NCI-H2081 treated with DMSO at 0.1 percent for 48 hours (cell line): ENCODE measurements at regions not wholly inside any gene's neighbourhood (a gene's known extent, or its start where the extent isn't known, plus 50 kb on each side); places are given as distances from the start of the nearest gene placed in this dataset.
"Not testable (repeated sequence)": the region's sequence is repeated elsewhere in the genome, so short reads cannot be mapped to it uniquely, and the experiment has no call there.

ENCODE experiments used
- DNase-seq: peaks from one replicate; lab custom pipeline; 2025; lab: John Stamatoyannopoulos, UW

DNA sequence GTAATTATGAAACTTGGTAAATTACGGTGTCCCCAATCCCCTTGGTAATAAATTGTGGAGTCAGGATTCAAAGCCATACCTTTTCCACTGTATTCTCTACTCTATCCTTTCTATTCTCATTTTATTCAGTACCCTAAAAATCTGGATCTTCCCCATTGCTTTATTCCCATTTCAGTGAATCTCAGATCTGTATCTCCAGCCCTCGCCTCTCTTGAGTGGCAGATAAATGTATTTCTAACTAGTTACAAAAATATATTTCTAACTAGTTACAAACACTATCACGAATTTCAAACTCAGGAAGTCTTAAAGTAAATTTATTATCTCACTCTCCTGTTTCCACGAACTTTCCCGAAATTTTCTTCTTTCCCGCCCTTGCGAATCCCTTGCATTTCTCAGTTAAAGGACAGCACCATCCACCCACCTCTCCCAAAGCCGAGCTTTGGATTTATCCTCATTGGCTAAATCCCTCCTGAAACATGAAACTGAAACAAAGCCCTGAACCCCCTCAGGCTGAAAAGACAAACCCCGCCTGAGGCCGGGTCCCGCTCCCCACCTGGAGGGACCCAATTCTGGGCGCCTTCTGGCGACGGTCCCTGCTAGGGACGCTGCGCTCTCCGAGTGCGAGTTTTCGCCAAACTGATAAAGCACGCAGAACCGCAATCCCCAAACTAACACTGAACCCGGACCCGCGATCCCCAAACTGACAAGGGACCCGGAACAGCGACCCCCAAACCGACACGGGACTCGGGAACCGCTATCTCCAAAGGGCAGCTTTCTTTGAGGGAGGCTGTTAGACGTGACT is 164.3 kb upstream of the PABPC3 start:
- DNase-seq, result no peak

DNA sequence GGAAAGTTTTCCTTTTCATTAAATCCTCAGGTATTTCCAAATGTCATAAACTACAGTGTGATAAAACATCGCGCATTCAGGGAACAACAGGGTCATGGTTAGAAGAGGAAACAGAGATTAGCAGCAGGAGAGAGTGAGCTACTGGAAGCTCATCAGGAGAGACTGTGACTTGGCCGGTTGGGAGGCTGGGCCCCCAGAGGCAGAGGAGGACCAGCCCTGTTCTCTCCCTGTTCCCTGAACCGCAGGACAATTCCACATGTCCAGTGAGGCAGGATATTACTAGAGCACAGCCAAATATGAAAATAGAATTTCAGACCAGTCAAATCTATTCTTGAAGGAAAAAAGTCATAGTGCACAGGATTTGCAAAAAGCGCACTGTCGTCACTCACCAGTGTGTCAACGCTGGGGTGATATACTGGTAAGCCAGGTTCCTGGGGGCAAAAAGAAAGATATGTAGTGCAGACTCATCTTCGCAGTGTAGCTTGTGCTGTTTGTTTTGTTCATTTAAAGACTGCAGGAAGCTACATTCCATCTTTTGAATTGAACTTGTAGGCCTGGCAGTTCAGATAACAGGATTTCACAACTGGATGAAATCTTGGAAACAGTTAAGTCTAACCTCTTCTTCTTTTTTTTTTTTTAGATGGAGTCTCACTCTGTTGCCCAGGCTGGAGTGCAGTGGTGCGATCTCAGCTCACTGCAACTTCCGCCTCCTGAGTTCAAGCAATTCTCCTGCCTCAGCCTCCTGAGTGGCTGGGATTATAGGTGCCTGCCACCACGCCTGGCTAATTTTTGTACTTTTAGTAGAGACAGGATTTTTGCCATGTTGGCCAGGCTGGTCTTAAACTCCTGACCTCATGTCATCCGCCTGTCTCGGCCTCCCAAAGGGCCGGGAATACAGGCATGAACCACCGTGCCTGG is 162.6 kb upstream of the PABPC3 start:
- not testable (repeated sequence) for DNase-seq

DNA sequence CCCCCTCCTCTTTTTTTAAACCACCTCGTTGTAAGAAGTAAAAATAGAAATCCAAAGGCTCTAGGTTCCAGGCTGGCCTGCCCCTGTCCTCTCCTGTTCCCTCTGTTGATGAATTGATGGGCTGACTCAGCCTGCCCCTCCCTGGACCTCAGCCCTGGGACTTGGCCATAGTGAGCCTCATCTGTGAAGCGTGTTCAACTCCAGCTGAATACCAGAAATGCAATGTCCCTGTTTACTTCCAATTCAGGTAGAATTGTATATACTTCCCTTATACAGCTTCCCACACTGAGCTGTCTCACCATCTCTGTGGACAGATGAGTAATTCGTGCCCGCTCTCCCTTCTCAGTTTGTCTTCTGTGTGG is 161.9 kb upstream of the PABPC3 start:
- DNase-seq, result not testable (repeated sequence)

DNA sequence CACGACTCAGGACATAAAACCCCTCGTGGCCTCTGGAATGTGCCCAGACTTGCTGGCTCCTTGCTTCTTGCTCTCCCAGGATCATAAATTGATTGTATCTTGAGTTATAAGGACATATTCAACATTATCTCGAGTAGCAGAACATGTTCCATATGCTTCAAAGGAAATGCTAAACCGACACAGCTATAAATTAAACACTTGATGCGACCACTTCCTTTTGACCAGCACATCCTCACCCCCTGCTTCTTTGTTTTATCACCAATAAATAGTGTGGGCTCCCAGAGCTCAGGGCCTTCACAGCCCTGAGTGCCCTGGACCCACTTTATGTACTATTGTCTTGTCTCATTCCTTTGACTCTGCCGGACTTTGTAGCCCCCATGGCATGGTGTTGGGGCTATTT is 157.0 kb upstream of the PABPC3 start:
- DNase-seq, result no peak

DNA sequence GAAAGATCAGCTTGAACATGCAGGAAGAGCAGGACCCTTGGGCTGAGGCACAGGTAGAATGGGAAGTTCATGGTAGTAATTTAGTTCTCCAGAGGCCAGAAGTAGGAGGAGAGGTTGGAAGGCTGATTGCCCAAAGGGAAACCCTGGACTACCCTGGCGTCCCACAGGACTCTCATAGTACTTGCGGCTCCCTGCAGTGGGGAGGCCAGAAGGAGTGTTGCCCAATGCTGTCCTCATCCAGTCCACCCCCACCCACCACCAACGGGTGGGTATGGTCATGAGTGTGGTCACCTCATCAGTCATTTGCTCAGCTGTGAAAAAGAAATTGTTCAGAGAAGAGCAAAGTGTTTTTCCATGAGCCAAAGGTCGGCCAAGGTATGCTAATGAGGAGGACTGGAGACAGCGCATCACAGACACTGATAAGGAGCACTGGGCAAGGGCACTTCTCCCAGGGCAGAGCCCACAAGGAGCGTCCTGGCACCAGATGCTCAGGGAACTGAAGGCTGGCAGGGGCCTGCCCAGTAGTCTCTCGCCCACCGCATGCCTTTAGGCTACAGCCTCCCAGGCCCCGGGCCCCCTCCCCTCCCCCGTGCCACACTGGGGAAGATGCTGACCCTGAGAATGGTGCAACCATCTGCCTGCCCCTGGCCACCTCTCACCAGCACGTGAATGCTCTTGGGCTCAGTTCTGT is 154.8 kb upstream of the PABPC3 start:
- not testable (repeated sequence) for DNase-seq

DNA sequence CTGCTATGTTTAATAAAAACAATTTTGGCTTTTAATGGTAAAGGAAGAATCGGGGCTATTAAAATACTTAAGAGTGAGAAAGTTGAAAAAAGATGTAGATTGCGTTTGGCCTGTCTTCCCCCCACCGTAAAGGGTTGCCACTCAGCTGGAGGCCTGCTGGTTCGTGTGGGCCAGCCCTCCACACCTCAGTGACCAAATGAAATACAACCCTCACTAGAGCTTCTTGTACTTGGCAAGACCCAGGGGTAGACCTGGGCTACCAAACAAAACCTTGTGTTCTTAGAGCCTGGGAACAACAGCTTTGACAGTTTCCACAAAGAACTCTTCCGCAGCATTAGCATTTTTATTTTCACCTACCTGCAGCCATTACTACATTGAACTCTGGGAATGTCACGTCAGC is 152.8 kb upstream of the PABPC3 start:
- DNase-seq, result no peak

DNA sequence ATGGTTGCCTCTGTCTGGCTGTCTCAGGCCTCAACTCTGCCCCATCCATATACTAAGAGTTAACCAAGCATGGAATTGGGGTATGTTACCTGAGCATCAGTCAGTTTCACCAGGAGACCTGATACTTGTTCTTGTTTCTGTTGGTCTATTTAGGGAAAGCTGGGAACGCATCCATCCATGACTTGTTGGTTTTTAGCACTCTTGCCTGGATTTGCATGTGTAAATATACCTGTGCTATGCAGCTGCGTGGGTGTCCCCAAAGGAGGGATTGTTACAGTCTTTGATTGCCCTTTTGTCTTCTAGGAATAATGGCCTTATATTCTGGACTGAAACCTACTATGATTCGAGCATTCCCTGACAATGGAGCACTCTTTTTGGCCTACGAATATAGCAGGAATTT is 151.9 kb upstream of the PABPC3 start:
- not testable (repeated sequence) for DNase-seq

DNA sequence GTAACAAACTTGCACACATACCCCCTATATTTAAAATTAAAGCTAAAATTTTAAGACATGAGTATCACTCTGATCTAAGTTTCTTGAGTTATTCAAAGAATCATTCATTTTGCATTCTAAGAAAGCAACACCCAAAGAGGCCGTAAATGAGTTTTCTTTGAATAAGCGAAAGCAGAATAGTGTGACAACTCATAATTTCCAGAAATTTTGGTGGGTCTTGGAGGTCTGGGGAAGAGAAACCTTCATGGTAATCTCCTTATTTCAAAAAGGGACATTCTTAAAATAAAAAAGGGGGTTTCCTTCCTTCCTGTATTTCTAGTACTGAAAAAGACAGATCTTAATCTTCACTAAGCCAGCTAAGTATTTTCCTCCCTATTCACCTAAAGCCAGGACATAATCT is 147.0 kb upstream of the PABPC3 start:
- not testable (repeated sequence) for DNase-seq

DNA sequence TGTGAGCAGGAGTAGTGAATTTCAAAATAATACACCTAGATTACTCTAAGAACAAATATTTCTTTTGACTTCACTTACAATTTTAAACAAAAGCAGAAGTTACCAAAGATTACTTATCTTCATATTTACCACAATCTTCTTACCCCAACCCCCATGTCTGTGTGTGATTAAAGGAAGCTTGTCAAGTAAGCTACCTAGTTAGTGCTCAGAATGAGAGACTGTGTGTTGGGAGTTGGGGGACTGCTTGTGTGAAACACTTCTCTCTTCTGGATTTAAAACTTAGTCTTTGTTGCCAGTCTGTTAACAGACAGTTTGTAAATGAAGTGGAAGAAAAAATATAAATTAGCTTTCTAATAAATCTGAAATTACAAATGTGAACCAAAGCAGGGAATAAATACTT is 145.3 kb upstream of the PABPC3 start:
- DNase-seq, result not testable (repeated sequence)

DNA sequence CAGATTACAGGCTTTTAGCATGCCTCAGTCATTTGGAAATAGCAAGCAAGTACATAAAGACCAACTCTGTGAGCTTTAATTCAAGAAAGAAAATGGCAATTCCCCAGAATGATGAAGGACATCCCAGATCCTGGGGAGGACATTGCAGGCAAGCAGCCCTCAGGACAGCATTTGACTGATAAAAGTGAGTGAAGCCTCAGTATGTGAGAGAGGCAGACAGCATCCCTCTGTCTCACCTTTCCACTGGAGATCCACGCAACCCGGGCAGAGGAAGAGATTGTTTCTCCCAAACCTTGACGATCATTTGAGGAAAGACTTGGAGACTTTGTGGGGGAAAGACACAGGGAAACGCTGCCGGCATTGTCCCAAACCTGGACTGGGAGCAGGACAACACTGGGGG is 128.0 kb upstream of the PABPC3 start:
- DNase-seq, result not testable (repeated sequence)

DNA sequence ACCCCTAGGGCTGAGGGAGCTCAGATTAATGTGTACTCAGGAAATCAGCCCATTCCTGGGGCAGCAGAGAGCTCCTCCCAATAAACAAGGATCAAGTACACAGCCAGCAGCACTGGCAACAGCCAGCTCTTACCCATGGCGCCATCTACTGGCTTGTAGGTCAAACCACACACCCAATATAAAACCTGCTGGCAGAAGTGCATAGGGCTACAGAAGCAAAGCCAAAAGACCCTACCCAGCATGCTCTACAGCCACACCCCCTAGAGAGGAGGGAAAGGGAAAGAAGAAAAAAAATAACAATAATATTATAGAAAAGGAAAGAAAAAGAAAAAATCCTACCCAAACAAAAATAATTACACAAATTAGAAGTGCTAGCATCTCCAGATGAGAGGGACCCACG is 127.5 kb upstream of the PABPC3 start:
- DNase-seq, result not testable (repeated sequence)

DNA sequence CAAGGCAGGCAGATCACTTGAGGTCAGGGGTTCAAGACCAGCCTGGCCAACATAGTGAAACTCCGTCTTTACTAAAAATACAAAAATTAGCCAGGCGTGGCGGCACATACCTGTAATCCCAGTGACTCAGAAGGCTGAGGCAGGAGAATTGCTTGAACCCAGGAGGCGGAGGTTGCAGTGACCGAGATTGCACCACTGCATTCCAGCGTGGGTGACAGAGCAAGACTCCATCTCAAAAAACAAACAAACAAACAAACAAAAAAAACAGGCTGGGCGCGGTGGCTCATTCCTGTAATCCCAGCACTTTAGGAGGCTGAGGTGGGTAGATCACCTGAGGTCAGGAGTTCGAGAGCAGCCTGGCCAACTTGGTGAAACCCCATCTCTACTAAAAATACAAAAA is 122.8 kb upstream of the PABPC3 start:
- not testable (repeated sequence) for DNase-seq

DNA sequence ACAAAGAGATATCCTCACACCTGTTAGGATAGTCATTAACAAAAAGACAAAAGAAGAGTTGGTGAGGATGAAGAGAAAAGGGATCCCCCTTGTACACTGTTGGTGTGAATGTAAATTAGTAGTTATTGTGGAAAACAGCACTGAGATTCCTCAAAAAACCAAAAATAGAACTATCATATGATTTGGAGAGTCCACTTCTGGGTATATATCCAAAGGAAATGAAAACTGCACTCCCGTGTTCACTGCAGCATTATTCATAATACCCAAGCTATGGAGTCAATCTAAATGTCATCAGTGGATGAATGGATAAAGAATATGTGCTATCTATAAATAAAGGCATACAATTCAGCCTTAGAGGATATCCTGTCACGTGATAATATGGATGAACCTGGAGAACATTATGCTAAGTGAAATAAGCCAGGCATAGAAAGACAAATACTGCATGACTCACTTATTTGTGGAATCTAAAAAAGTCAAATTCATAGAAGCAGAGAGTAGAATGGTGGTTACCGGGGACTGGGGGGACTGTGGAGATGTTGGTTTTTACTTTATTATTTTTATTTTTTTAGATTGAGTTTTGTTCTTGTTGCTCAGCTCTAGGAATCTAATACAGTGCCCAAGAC is 114.6 kb upstream of the PABPC3 start:
- DNase-seq, result not testable (repeated sequence)

DNA sequence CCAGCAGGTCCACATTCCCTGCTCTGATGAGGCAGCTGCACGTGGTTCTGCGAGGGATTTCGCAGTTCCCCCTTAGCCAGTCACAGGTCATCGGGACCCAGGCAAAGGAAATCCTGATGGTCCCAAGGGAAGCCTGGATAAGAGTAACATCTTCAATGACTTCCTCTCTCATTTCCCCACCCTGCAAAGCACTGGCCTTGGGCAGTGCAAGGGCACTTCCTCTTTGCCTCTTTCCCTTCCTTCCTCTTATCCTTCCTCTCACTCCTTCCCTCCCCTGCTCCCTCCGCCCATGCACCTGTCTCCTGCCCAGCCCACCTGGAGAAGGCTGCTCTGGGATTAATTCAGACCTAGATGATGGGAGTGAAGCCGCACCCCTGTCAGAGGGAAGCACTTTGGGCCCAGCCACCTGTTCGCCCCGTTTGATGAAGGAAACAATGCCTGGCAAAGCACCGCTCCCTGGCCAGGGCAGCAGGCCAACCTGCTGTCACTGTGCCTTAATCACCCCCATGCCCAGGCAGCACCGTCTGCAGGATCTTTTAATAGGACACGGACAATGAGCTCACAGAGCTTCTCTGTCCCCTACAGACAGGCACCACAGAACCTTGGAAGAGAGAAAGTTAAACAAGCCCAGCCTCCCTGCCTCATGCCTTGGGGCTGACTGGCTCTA is 113.5 kb upstream of the PABPC3 start:
- no peak for DNase-seq

DNA sequence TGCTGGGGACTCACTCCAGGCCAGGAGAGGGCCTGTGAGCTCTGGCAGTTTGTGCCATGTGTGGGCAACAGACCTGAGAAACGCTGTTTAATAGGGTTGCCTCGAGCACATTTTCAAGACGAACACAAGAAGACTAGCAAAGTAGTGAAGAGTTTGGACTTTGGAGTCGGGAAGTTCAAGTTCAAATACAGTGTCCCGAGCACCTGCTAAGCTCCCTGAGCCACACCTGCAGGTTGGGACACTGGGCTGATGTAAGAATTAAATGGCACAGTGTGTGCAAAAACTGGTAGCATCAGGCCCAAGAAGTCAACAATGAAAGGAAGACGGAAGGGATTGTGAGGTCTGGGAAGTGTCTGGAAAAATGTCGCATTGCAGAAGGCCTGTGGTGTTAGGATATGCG is 112.8 kb upstream of the PABPC3 start:
- DNase-seq, result no peak

DNA sequence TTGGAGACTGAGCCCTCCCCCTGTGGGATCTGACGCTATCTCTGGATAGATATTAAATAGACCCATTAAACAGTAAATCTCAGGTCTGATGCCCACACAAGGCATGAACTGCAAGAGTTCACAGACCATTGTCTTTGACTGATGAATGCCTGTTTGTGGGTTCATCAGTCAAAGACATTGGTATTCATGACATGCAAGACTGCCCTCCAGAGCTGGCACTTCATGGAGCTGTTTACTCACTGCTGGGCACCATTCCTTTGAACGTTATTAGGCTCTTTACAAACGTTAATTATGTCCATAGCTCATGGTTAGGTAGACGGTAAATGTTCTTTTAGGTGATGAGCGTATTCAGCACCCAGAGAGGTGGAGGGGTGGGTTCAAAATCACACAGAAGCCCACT is 111.8 kb upstream of the PABPC3 start:
- no peak for DNase-seq

DNA sequence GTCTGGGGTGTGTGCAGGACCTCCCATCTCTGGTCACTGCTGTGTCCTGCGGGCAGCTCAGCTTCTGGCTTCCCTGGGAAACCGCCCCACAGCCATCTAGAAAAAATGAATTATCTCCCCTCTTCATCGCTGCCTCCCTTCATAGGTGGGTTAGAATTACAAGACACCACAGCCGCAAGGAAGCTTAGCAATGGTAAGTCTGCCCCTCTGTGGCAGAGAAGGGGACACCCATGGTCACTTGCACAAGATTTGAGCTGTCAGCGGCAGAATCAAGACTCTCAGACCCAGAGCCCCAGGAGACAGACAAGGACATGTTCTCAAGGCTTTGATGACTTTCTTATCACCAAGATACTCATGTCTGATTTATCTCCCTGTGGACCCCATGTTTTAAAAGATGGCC is 110.8 kb upstream of the PABPC3 start:
- DNase-seq, result no peak

DNA sequence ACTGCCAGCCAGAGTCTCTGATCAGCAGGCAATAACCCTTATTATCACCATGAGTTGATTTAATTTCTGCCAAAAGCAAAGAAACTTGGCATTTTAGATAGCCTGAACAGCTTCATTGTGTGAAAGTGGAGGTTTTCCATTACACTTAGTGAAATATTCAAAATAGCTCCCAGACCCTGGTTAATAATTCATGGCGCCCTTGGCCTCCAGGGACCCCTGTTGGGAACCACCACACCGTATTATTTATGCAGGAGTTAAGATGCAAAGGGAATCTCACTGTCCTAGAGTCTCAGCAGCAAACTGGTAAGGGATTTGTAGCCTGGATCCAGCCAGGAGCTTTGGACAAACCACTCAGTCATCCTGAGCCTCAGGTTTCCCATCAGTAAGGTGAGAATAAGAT is 110.0 kb upstream of the PABPC3 start:
- DNase-seq, result no peak

DNA sequence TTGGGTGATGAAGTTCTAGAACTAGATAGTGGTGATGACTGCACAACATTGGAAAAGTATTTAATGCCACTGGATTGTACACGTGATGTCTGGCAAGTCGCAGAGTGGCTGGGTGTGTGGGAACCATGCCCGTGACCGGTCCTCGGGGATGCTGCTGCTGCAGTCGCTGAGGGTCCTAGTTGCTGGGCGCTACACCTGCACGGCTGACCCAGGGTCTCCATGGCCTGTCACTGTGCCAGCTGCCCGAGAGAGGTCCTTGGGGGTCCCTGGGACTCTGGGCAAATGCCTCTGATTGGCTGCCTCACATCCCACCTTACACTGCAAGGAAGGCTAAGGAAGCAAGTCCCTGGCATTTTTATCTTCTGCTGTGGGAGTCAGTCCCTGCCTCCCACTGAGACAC is 109.1 kb upstream of the PABPC3 start:
- DNase-seq, result no peak

DNA sequence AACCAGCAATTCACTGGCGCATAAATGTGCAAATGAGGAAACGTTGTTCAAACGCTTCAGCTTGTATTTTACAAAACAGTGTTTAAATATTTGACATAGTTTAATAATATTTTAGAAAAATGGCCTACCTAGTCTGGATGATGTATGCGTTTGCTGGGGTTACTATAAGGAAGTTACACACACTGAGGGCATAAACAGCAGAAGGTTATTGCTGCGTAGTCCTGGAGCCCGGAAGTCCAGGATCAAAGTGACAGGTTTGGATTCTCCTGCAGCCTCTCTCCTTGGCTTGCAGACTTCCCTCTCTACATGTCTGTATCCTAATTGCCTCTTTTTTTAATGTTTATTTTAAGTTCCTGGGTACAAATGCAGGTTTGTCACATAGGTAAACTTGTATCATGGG is 106.0 kb upstream of the PABPC3 start:
- DNase-seq, result not testable (repeated sequence)

DNA sequence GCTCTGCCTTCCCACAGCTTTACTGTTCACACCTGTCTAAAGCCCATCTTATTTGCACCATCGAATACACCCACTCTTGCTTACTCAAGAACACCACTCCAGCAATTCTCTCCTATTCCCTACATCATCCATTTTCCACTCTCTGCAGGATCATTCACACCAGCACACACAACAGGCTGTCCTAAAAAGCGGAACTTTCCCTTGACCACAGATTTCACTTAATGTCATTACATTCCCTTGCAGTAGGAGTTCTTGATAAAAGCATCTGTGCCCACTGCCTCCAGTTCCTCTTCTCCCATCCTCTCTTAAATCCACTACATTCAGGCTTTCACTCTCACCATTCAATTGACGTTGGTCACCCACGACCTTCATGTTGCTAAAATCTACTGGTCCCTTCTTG is 103.0 kb upstream of the PABPC3 start:
- DNase-seq, result not testable (repeated sequence)
